Parathyroid adenoma (tissue), 2 donors: ENCODE measurements at regions not wholly inside any gene's neighbourhood (a gene's known extent, or its start where the extent isn't known, plus 50 kb on each side); places are given as distances from the start of the nearest gene placed in this dataset.
"Not testable (repeated sequence)": the region's sequence is repeated elsewhere in the genome, so short reads cannot be mapped to it uniquely, and the experiment has no call there.

Experiments used
- H2AFZ ChIP-seq: fragments of 300-600 bp; sonication (generic); one replicate; pipeline ENCODE4 v1.7.0; 2017; ENCODE audit warnings: antibody characterized with exemption, mild to moderate bottlenecking
- H3K27ac ChIP-seq: fragments of 300-600 bp; sonication (generic); one replicate; pipeline ENCODE4 v1.7.0; 2017
- H3K27me3 ChIP-seq: fragments of 300-600 bp; sonication (generic); one replicate; pipeline ENCODE4 v1.7.0; 2017; ENCODE audit warnings: low read length; ENCODE audit not compliant: control insufficient read depth, insufficient read depth
- H3K36me3 ChIP-seq: fragments of 300-600 bp; sonication (generic); one replicate; pipeline ENCODE4 v1.7.0; 2017; ENCODE audit warnings: low read length; ENCODE audit not compliant: control insufficient read depth, insufficient read depth
- H3K4me1 ChIP-seq: fragments of 300-600 bp; sonication (generic); one replicate; pipeline ENCODE4 v1.7.0; 2017; ENCODE audit warnings: control low read depth
- H3K4me2 ChIP-seq: fragments of 300-600 bp; sonication (generic); one replicate; pipeline ENCODE4 v1.7.0; 2017; ENCODE audit warnings: low read length
- H3K4me3 ChIP-seq: fragments of 300-600 bp; sonication (generic); one replicate; pipeline ENCODE4 v1.7.0; 2017; ENCODE audit warnings: low read depth, low read length
- H3K79me2 ChIP-seq: fragments of 300-600 bp; sonication (generic); one replicate; pipeline ENCODE4 v1.7.0; 2017; ENCODE audit warnings: control low read depth
- H3K9ac ChIP-seq: fragments of 300-600 bp; sonication (generic); one replicate; pipeline ENCODE4 v1.7.0; 2017; ENCODE audit warnings: mild to moderate bottlenecking
- H3K9me3 ChIP-seq: fragments of 300-600 bp; sonication (generic); one replicate; pipeline ENCODE4 v1.7.0; 2017; ENCODE audit warnings: low read length; ENCODE audit not compliant: control insufficient read depth
- TF ChIP-seq, protein P1 (sequence below): fragments of 300-600 bp; sonication (generic); IDR thresholded peaks from one replicate; pipeline ENCODE4 v1.7.0; 2017; ENCODE audit warnings: antibody characterized with exemption, mild to moderate bottlenecking
- donor health status: primary hyperparathyroidism.

DNA sequence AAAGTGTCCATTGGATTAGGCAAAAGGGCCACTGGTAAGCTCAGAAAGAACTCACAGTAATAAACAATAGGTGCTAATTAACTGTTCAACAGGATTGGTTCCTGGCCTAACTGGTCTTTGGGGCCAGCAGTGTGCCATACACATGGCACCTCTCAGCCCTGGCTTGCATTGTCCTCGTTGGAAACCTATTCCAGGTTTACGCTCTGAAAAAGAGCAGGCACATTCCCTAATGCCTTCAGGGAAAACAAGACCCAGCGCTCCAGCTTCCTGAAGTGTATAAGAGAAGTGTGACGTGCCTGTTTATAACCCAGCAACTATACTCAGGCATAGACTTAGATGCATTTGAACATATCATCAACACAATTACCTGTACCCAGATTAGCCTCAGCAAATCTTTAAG is 51.9 kb upstream of the RBM47 start:
- Histone ChIP-seq H2AFZ (no peak overlapping the region), H3K27ac (no peak overlapping the region), H3K4me1 (no peaks in the 10 kb centered on the region)

DNA sequence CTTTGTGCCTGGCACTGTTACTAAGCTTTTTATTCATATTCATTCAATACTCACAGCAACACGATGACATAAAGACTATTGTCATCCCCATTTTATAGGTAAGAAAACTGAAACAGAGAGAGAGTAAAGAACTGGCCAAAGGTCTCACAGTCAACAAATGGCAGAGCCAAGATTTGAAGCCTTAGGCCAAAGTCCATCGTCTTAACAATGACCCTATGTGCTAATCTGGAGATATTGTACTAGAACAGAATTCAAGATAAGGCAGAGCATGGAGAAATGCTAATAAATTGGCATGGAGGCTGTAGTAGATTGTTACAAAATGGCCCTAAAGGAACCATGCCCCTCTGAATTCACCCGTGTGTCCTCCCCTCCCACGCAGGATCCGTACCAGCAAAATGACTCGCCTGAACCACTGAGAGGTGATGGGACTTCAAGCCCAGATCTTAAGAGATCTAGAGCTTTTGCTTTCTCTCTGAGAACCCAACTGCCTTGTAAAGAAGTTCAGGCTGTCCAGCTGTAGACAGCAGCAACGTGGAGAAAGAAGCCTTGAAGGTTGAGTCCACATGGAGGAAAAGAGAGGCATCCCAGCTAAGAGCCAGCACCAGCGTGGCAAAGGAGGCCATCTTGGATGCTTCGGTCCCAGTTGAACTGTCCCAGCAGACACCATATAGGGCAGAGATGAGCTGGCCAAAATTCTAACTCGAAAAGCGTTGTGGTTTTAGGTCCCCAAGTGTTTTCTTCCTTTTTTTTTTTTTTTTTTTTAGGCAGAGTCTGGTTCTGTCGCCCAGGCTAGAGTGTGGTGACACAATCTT is 52.8 kb upstream of the RBM47 start:
- TF ChIP-seq, protein P1, sequence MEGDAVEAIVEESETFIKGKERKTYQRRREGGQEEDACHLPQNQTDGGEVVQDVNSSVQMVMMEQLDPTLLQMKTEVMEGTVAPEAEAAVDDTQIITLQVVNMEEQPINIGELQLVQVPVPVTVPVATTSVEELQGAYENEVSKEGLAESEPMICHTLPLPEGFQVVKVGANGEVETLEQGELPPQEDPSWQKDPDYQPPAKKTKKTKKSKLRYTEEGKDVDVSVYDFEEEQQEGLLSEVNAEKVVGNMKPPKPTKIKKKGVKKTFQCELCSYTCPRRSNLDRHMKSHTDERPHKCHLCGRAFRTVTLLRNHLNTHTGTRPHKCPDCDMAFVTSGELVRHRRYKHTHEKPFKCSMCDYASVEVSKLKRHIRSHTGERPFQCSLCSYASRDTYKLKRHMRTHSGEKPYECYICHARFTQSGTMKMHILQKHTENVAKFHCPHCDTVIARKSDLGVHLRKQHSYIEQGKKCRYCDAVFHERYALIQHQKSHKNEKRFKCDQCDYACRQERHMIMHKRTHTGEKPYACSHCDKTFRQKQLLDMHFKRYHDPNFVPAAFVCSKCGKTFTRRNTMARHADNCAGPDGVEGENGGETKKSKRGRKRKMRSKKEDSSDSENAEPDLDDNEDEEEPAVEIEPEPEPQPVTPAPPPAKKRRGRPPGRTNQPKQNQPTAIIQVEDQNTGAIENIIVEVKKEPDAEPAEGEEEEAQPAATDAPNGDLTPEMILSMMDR, result no peak
- Histone ChIP-seq H3K36me3 (no peaks in the 10 kb centered on the region), H3K27me3 (no peaks in the 10 kb centered on the region), H3K9me3 (no peaks in the 10 kb centered on the region), H3K27ac (no peak overlapping the region), H3K4me1 (no peaks in the 10 kb centered on the region), H3K9ac (no peak overlapping the region), H3K79me2 (no peaks in the 10 kb centered on the region), H3K4me2 (no peak overlapping the region), H3K4me3 (no peak overlapping the region), H2AFZ (no peak overlapping the region)

More for the DNA sequence above, 51.9 kb upstream of the RBM47 start:
- Histone ChIP-seq H3K4me2 (no peak overlapping the region), H3K27me3 (no peaks in the 10 kb centered on the region), H3K79me2 (no peaks in the 10 kb centered on the region), H3K9me3 (no peaks in the 10 kb centered on the region), H3K36me3 (no peaks in the 10 kb centered on the region), H3K4me3 (no peak overlapping the region), H3K9ac (no peak overlapping the region)
- TF ChIP-seq, protein P1, result no peak

DNA sequence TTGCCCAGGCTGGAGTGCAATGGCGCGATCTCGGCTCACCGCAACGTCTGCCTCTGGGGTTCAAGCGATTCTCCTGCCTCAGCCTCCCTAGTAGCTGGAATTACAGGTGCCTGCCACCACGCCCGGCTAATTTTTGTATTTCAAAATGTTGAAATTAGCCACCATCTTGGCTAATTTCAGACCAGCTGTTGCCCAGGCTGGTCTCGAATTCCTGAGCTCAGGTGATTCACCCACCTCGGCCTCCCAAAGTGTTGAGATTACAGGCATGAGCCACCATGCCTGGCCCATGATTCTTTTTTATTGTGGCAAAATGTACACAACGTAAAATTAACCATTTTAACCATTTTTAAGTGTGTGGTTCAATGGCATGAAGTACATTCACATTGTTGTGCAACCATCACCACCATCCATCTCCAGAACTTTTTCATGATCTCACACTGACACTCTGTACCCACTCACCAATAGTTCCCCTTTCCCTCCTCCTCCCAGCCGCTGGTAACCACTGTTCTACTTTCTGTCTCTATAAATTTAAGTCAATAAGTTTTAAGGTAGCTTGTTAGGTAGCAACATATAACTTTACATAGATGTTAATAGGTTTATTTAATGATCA is 54.0 kb upstream of the RBM47 start:
- H3K36me3 ChIP-seq, H3K4me2 ChIP-seq, H3K79me2 ChIP-seq, H3K9ac ChIP-seq, H3K27ac ChIP-seq, H3K4me3 ChIP-seq, H2AFZ ChIP-seq, H3K9me3 ChIP-seq, H3K4me1 ChIP-seq, H3K27me3 ChIP-seq: not testable (repeated sequence)

DNA sequence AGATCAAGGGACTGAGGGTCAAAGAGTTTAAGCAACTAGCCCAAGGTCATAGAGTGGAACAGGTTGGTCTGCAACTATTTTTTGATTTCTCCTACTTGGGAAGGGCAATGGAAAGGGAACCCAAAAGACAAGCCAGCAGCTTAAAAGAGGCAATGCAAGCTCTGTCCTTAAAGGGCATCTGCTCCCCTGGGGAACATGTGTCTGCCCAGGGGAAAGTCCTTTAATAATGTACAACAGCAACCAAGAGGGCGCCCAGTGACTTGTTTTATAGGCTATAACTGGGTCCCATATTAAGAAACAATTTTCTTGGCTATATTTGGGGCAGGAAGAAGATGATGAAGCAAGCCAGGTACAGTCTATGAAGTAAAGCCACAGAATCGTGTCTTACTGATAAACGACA is 54.7 kb upstream of the RBM47 start:
- no peaks in the 10 kb centered on the region for H3K9me3 ChIP-seq
- TF ChIP-seq, protein P1, result no peak
- no peaks in the 10 kb centered on the region for H3K36me3 ChIP-seq
- no peak overlapping the region for H3K4me3 ChIP-seq
- H3K9ac ChIP-seq, result no peak overlapping the region
- no peak overlapping the region for H3K27ac ChIP-seq
- H2AFZ ChIP-seq, result no peak overlapping the region
- no peaks in the 10 kb centered on the region for H3K27me3 ChIP-seq
- no peaks in the 10 kb centered on the region for H3K79me2 ChIP-seq
- H3K4me2 ChIP-seq, result no peak overlapping the region
- no peaks in the 10 kb centered on the region for H3K4me1 ChIP-seq

DNA sequence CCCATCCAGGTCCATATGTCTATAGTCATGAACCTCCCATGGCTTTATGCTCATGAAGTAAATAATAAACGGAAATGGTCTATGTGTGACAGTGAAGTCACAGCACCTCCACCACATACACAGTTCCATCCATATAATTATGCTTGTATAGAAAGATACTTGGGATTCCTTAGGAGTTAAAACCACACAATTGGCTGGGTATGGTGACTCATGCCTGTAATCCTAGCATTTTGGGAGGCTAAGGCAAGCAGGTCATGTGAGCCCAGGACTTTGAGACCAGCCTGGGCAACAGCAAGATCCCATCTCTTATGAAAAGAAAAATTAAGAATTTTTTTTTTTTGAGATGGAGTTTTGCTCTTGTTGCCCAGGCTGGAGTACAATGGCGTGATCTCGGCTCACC is 55.6 kb upstream of the RBM47 start:
- Histone ChIP-seq H3K36me3 (no peaks in the 10 kb centered on the region), H3K9me3 (no peaks in the 10 kb centered on the region), H3K79me2 (no peaks in the 10 kb centered on the region), H3K27ac (no peak overlapping the region), H3K4me2 (no peak overlapping the region), H3K9ac (no peak overlapping the region), H3K4me3 (no peak overlapping the region), H2AFZ (no peak overlapping the region), H3K27me3 (no peaks in the 10 kb centered on the region), H3K4me1 (no peaks in the 10 kb centered on the region)
- TF ChIP-seq, protein P1, result no peak
